OCI-LY3 (cell line): ENCODE measurements at regions not wholly inside any gene's neighbourhood (a gene's known extent, or its start where the extent isn't known, plus 50 kb on each side); places are given as distances from the start of the nearest gene placed in this dataset.

Source experiments
- H2AFZ ChIP-seq: fragments of 200-600, 300-600 bp; shearing (Covaris generic); 2 replicates; pipeline ENCODE4 v1.6.0; 2014; ENCODE audit warnings: antibody characterized with exemption, low read depth, low read length
- H3K27ac ChIP-seq: fragments of 200-600, 300-600 bp; sonication (generic); 2 replicates; pipeline ENCODE4 v1.5.1; 2014; ENCODE audit warnings: mild to moderate bottlenecking, low read length, moderate library complexity, mixed read lengths
- H3K27me3 ChIP-seq: fragments of 200-600, 300-600 bp; sonication (generic); 2 replicates; pipeline ENCODE4 v1.6.1; 2014; ENCODE audit warnings: low read depth, low read length, mixed read lengths
- H3K36me3 ChIP-seq: fragments of 200-600, 300-600 bp; sonication (generic); replicated peaks from 2 replicates; pipeline ENCODE3; 2014; ENCODE audit warnings: low read depth, low read length, mixed read lengths
- H3K4me1 ChIP-seq: fragments of 300-600, 200-600 bp; sonication (generic); 2 replicates; pipeline ENCODE4 v1.6.1; 2014; ENCODE audit warnings: low read length, mixed read lengths
- H3K4me2 ChIP-seq: fragments of 200-600, 300-600 bp; sonication (generic); 2 replicates; pipeline ENCODE4 v1.6.1; 2014; ENCODE audit warnings: low read length, mixed read lengths
- H3K4me3 ChIP-seq: fragments of 300-600, 200-600 bp; sonication (generic); 2 replicates; pipeline ENCODE4 v1.5.1; 2014; ENCODE audit warnings: antibody characterized with exemption, mild to moderate bottlenecking, low read length, moderate library complexity
- H3K79me2 ChIP-seq: fragments of 300-600, 200-600 bp; shearing (Covaris generic); 2 replicates; pipeline ENCODE4 v1.6.1; 2014; ENCODE audit warnings: mild to moderate bottlenecking, low read length, mixed read lengths
- H3K9ac ChIP-seq: fragments of 300-600, 200-600 bp; shearing (Covaris generic); 2 replicates; pipeline ENCODE4 v1.6.0; 2014; ENCODE audit warnings: mild to moderate bottlenecking, low read length, moderate library complexity
- H3K9me3 ChIP-seq: fragments of 200-600, 300-600 bp; shearing (Covaris generic); 2 replicates; pipeline ENCODE4 v1.6.1; 2014; ENCODE audit warnings: low read length, mixed read lengths; ENCODE audit not compliant: insufficient read depth
- H4K20me1 ChIP-seq: fragments of 200-600, 300-600 bp; sonication (generic); 2 replicates; pipeline ENCODE4 v1.6.1; 2016; ENCODE audit warnings: low read length, mixed read lengths; ENCODE audit not compliant: insufficient read depth
- EZH2phosphoT487 ChIP-seq: fragments of 200-600 bp; shearing (Covaris generic); IDR thresholded peaks from 2 replicates; pipeline ENCODE4 v1.6.1; 2018; ENCODE audit warnings: antibody characterized with exemption, mixed run types, low read depth
- TF ChIP-seq, protein P1 (sequence below): fragments of 200-600, 300-600 bp; sonication (generic); IDR thresholded peaks from 2 replicates; pipeline ENCODE4 v1.5.1; 2014; ENCODE audit warnings: antibody characterized with exemption, low read length, low read depth

DNA sequence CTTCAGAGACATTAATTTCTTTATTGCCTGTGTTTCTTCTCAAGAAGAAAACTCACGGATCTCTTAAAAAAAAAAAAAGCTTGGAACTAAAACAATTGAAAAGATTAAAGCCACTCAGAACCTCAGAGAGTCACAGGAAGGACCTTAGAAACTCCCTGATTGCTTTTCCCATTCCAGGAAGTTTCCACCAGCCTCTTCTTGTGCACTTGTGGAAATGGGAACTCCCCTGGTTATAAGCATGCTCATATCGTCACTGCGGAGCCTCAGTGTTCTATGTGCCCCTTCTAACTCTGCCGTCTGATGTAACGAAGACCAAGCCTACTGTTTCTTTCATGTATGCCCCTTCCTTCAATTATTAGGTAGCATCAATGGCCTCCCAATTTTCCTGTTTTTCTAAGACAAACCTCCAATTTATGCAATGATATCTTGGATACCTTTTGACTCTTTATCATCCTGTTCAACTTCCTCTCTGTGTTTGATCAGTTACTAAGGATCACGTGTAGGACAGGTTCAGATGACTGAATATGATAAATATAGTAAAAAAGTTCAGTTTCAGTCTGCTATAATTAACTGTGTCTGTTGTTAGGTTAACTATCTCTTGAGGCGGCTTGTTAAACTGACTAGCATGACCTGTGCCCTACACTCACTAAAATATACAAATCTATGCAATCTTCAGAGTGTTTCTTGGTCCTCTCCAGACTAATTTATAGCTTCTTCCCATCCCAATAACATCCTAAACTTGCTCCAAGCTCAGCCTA is 593.7 kb upstream of the CHAC2 start:
- Histone ChIP-seq H3K4me3 (no peak overlapping the region), H3K36me3 (no peaks in the 10 kb centered on the region), H3K4me1 (peaks cover 9% of the 10 kb centered on the region), H3K4me2 (no peak overlapping the region), H3K9ac (no peak overlapping the region), H4K20me1 (no peaks in the 10 kb centered on the region), H2AFZ (no peak overlapping the region), H3K9me3 (no peaks in the 10 kb centered on the region), H3K27me3 (no peaks in the 10 kb centered on the region), H3K79me2 (no peaks in the 10 kb centered on the region), H3K27ac (no peak overlapping the region)
- TF ChIP-seq, protein P1, sequence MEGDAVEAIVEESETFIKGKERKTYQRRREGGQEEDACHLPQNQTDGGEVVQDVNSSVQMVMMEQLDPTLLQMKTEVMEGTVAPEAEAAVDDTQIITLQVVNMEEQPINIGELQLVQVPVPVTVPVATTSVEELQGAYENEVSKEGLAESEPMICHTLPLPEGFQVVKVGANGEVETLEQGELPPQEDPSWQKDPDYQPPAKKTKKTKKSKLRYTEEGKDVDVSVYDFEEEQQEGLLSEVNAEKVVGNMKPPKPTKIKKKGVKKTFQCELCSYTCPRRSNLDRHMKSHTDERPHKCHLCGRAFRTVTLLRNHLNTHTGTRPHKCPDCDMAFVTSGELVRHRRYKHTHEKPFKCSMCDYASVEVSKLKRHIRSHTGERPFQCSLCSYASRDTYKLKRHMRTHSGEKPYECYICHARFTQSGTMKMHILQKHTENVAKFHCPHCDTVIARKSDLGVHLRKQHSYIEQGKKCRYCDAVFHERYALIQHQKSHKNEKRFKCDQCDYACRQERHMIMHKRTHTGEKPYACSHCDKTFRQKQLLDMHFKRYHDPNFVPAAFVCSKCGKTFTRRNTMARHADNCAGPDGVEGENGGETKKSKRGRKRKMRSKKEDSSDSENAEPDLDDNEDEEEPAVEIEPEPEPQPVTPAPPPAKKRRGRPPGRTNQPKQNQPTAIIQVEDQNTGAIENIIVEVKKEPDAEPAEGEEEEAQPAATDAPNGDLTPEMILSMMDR, result no peak
- no peak for TF ChIP-seq EZH2phosphoT487

DNA sequence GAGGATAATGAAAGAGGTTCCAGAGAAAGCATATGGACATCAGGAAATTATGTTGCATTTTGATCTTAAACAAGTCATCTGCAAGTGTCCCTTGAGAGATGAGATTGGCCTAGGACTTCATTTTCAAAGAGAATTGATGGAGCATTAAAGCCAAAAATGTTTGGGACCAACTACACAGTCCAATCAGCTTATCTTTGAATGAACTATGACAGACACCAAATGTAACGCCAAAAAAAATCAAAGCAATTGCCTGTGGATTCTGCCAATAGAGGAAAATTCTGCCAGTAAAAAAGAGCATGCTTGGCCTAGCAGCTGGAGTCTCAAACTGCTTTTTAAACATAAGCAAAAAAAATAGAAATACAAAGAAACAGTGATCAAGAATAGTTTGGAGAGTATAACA is 594.5 kb upstream of the CHAC2 start:
- Histone ChIP-seq H2AFZ (no peak overlapping the region), H3K79me2 (no peaks in the 10 kb centered on the region), H3K27me3 (no peaks in the 10 kb centered on the region), H3K36me3 (no peaks in the 10 kb centered on the region), H3K9me3 (no peaks in the 10 kb centered on the region), H3K27ac (no peak overlapping the region), H3K9ac (no peak overlapping the region), H3K4me1 (peaks cover 9% of the 10 kb centered on the region), H3K4me2 (no peak overlapping the region), H3K4me3 (no peak overlapping the region), H4K20me1 (no peaks in the 10 kb centered on the region)
- TF ChIP-seq, protein P1, result no peak
- no peak for TF ChIP-seq EZH2phosphoT487

DNA sequence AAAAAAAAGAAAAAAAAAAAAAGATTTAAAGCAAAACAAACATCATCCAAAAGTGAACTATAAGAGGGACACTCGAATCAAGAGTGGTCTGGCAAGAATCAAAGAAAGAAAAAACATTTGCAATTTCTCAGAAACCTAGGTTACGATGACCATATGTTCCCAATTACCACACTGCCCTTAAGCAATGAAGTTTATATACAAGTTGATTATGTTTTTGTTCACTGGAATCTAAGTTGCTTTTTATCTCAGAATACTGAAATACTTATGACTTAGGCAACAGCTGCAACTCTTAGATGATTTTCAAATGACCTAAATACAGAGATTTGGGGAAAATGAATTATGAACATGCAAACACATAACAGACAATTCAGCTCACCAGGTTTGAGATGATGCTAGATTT is 597.1 kb upstream of the CHAC2 start:
- Histone ChIP-seq H3K79me2 (no peaks in the 10 kb centered on the region), H3K36me3 (no peaks in the 10 kb centered on the region), H3K4me2 (no peak overlapping the region), H4K20me1 (no peaks in the 10 kb centered on the region), H3K27me3 (no peaks in the 10 kb centered on the region), H3K9me3 (no peaks in the 10 kb centered on the region), H3K4me1 (peaks cover 9% of the 10 kb centered on the region), H3K4me3 (no peak overlapping the region), H3K9ac (no peak overlapping the region), H2AFZ (no peak overlapping the region), H3K27ac (no peak overlapping the region)
- TF ChIP-seq, protein P1, result no peak
- no peak for TF ChIP-seq EZH2phosphoT487

DNA sequence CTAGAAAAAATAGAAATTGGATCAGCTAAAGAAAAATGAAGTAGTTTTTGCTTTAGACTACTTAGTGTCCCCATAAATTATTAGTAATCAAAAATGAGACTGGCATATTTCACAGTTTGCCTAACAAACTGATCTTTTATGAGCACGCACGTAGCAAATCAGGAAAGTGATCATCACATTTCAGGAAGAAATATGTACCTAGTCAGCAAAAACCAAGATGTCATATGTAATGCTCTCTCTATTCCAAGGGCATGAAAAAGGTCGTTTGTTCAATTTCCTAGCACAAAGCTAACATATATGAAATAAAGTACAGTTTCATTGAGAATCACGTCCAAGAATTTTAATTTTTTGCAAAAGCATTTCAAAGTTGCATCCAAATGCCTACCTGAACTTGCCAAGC is 600.4 kb upstream of the CHAC2 start:
- Histone ChIP-seq H3K4me1 (no peaks in the 10 kb centered on the region), H3K4me2 (no peak overlapping the region), H3K27me3 (no peaks in the 10 kb centered on the region)

More for the DNA sequence above, 600.4 kb upstream of the CHAC2 start:
- no peaks in the 10 kb centered on the region for H3K9me3 ChIP-seq
- H3K79me2 ChIP-seq, result no peaks in the 10 kb centered on the region
- H3K27ac ChIP-seq, result no peak overlapping the region
- TF ChIP-seq EZH2phosphoT487, result no peak
- TF ChIP-seq, protein P1, result no peak
- H3K4me3 ChIP-seq, result no peak overlapping the region
- no peak overlapping the region for H3K9ac ChIP-seq
- no peak overlapping the region for H2AFZ ChIP-seq
- H4K20me1 ChIP-seq, result no peaks in the 10 kb centered on the region
- no peaks in the 10 kb centered on the region for H3K36me3 ChIP-seq
